ENCODE measurements at regions not wholly inside any gene's neighbourhood (a gene's known extent, or its start where the extent isn't known, plus 50 kb on each side); places are given as distances from the start of the nearest gene placed in this dataset.
"Not testable (repeated sequence)": the region's sequence is repeated elsewhere in the genome, so short reads cannot be mapped to it uniquely, and the experiment has no call there.

GRCh38 chr11:93032580-93032979 is 63.1 kb downstream of the MTNR1B start:
- DNase-seq (ENCODE audit: low read depth): no peak

DNA sequence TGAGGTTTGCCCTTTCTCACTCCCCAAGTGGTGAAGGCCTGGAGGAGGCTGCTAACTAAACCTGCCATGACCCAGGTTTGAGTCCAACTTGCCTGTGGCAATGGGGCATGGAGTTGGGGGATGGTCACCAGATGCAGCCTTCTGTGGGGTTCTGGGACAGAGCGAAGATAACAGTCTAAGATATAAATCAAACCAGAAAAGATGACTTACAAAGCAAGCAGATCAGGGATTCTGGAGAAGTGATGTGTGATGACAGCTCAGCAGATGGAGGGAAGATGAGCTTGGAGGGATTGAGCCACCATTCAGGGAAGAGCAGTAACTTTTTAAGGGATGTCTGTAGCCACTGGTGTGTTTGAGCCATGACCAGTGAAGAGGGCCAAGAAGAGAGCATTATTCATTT is 63.6 kb downstream of the MTNR1B start:
- DNase-seq (ENCODE audit: low read depth): no peak

GRCh38 chr11:93034031-93034722 is 64.7 kb downstream of the MTNR1B start:
- DNase-seq (ENCODE audit: low read depth): peak; percentile 26

GRCh38 chr11:93034723-93035039 is 65.2 kb downstream of the MTNR1B start:
- DNase-seq (ENCODE audit: low read depth): no peak

- no peak for DNase-seq (ENCODE audit: low read depth)
These were observed 69.1 kb downstream of the MTNR1B start for GRCh38 chr11:93038521-93038920.

DNA sequence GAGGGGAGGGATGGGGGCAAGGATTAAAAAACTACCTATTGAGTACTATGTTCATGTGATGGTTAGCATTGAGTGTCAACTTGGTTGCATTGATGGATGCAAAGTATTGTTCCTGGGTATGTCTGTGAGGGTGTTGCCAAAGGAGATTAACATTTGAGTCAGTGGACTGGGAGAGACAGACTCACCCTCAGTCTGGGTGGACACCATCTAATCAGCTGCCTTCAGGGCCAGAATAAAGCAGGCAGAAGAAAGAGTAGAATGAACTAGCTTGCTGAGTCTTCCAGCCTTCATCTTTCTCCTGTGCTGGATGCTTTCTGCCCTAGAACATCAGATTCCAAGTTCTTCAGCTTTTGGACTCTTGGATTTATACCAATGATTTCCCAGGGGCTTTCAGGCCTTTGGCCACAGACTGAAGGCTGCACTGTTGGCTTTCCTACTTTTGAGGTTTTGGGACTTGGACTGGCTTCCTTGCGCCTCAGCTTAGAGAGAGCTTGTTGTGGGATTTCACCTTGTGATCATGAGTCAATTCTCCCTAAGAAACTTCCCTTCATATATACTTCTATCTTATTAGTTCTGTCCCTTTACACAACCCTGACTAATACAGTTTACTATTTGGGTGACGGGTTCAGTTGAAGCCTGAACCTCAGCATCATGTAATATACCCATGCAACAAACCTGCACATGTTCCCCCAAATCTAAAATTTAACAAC is 70.2 kb downstream of the MTNR1B start:
- no peak for DNase-seq (ENCODE audit: low read depth)

- DNase-seq (ENCODE audit: low read depth): no peak
These were observed 72.2 kb downstream of the MTNR1B start for GRCh38 chr11:93041682-93042081.

GRCh38 chr11:93043186-93043585 is 73.7 kb downstream of the MTNR1B start:
- not testable (repeated sequence) for DNase-seq (ENCODE audit: low read depth)

- DNase-seq (ENCODE audit: low read depth): no peak
These were observed 80.3 kb downstream of the MTNR1B start for GRCh38 chr11:93049740-93050139.

- peak; percentile 92 for DNase-seq (ENCODE audit: low read depth)
These were observed 81.7 kb downstream of the MTNR1B start for GRCh38 chr11:93051186-93051585.

DNA sequence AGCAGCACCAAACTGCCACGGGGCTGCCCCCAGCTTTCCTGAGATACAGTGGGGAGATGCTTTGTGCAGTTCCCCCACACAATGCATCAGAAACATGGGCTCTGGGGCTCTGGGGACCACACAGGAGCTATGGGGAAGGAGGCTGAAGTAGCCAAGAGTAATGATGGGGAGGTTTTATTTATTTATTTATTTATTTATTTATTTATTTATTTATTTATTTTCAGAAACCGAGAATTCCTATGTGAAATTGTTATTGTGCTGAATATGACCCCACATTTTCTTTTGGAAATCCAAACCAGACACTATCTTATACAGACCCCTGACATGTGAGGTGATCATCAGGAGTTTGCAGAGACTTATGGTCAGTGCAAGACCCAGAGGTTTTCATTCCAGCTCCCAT is 84.4 kb downstream of the MTNR1B start:
- no peak for DNase-seq (ENCODE audit: low read depth)

GRCh38 chr11:93054279-93054678 is 84.8 kb downstream of the MTNR1B start:
- peak; percentile 25 for DNase-seq (ENCODE audit: low read depth)

GRCh38 chr11:93054881-93055280 is 85.4 kb downstream of the MTNR1B start:
- DNase-seq (ENCODE audit: low read depth): peak; percentile 98

DNA sequence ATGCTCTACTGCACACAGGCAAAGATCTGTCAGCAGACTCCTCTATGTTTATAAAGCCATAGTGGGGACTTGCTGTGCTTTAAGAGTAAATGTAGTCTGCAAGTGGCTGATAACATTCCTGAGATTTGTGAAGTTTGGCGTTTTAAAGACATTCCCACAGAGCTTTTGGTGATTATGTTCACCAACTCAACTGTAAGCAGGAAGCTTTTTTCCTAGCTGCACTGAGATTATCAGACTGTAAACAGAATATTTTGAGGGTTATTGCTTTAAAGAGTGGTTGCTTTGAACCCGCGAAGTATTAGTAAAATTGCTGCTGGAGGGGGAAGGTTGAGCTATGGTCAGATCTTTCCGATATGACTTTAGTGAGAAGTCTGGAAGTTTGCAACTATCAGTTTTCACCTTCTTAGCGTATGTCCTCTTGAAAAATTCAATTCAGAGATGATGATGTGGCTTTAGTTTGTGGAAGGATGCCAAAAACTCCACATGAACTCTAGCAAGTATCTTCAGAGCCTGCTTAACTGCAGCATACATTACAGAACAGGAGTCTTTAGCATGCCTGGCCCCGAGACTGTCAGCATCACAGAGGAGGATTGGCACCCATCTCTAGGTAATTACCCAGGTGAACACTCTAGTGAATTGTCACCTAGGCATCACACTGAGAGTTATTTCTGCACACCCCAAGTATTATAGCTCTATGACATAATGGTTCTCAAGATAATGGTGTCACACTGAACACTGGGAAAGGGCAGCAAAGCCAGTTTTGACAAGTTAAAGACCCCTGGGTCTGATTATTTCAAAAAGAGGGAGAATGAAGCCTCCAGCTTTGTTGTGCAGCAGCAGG is 89.9 kb downstream of the MTNR1B start:
- DNase-seq (ENCODE audit: low read depth): peak; percentile 80

DNA sequence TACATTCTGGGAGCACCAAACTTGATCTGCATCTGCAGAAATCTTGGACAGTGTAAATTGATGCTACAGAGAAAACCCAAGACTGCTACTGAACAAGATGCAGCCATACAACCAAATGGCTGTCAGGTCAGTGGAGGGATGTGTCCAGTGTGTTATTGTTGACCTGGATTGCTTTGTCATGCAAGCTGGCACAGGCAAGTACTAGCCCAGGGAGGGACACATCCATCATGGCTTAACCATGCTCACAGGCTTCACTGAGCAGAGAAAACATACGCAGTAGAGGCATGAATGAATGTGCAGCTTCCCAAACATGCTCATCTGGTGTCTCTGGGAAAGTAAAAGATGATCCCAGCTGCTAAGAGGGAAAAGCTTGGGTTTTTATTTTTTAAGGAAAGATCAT is 93.6 kb downstream of the MTNR1B start:
- no peak for DNase-seq (ENCODE audit: low read depth)

- DNase-seq (ENCODE audit: low read depth): peak; percentile 37
These were observed 95.7 kb downstream of the MTNR1B start for GRCh38 chr11:93065074-93065674.

GRCh38 chr11:93067881-93068390 is 98.5 kb downstream of the MTNR1B start:
- DNase-seq (ENCODE audit: low read depth): no peak

GRCh38 chr11:93072229-93072914 is 102.9 kb downstream of the MTNR1B start:
- DNase-seq (ENCODE audit: low read depth): no peak

- DNase-seq (ENCODE audit: low read depth): no peak
These were observed 103.6 kb downstream of the MTNR1B start for GRCh38 chr11:93073026-93073425.

DNA sequence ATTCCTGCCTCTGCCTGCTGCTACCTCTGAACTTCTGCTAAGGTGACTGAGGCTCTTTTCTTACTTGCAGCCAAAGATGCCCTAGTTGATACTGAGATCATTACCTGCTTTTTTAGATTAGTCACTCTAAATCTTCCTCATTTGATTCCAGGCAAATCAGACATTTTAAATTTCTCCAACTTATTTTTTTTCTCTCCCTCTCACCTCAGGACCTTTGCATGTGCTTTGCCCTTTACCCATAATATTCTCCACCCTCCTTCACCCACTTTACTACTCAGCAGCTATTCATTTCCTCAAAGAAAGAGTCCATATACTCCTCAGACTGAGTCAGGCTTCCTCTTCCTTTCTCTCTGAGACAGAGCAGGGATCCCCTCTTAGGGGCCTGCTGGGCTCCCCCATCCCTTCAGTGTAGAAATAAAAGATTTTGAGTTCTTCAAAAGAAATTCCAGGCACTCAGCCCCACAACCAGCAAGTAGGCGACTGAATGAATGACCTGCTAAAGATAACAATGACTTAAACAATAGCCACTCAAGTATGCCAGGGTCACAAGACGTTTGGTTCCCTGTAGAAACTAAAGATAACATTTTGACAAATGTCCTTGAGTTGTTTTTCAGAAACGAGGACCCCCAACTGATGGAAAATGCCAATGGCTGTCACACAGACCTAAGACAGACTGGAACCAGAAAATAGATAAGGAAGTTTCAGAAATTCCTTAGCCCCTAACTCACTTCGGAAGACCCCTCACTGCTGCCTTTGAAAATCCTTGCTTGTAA is 104.2 kb downstream of the MTNR1B start:
- no peak for DNase-seq (ENCODE audit: low read depth)

DNA sequence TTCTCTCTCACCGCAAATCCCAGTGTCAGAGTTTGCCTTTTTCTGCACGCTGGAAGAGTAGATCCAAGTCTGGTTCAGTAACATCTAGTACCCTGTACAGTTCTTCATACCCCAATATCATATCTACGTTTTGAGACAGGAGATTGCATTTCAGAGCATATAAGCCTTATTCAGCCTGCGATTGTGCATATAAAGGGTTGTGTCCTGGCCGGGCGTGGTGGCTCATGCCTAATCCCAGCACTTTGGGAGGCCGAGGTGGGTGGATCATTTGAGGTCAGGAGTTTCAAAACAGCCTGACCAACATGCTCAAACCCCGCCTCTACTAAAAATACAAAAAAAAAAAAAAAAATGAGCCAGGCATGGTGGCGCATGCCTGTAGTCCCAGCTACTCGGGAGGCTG is 104.9 kb downstream of the MTNR1B start:
- no peak for DNase-seq (ENCODE audit: low read depth)
